Parathyroid adenoma (tissue), 2 donors: ENCODE measurements at regions not wholly inside any gene's neighbourhood (a gene's known extent, or its start where the extent isn't known, plus 50 kb on each side); places are given as distances from the start of the nearest gene placed in this dataset.

Experiments
- H2AFZ ChIP-seq: fragments of 300-600 bp; sonication (generic); one replicate; pipeline ENCODE4 v1.7.0; 2017; ENCODE audit warnings: antibody characterized with exemption, mild to moderate bottlenecking
- H3K27ac ChIP-seq: fragments of 300-600 bp; sonication (generic); one replicate; pipeline ENCODE4 v1.7.0; 2017
- H3K27me3 ChIP-seq: fragments of 300-600 bp; sonication (generic); one replicate; pipeline ENCODE4 v1.7.0; 2017; ENCODE audit warnings: low read length; ENCODE audit not compliant: control insufficient read depth, insufficient read depth
- H3K36me3 ChIP-seq: fragments of 300-600 bp; sonication (generic); one replicate; pipeline ENCODE4 v1.7.0; 2017; ENCODE audit warnings: low read length; ENCODE audit not compliant: control insufficient read depth, insufficient read depth
- H3K4me1 ChIP-seq: fragments of 300-600 bp; sonication (generic); one replicate; pipeline ENCODE4 v1.7.0; 2017; ENCODE audit warnings: control low read depth
- H3K4me2 ChIP-seq: fragments of 300-600 bp; sonication (generic); one replicate; pipeline ENCODE4 v1.7.0; 2017; ENCODE audit warnings: low read length
- H3K4me3 ChIP-seq: fragments of 300-600 bp; sonication (generic); one replicate; pipeline ENCODE4 v1.7.0; 2017; ENCODE audit warnings: low read depth, low read length
- H3K79me2 ChIP-seq: fragments of 300-600 bp; sonication (generic); one replicate; pipeline ENCODE4 v1.7.0; 2017; ENCODE audit warnings: control low read depth
- H3K9ac ChIP-seq: fragments of 300-600 bp; sonication (generic); one replicate; pipeline ENCODE4 v1.7.0; 2017; ENCODE audit warnings: mild to moderate bottlenecking
- H3K9me3 ChIP-seq: fragments of 300-600 bp; sonication (generic); one replicate; pipeline ENCODE4 v1.7.0; 2017; ENCODE audit warnings: low read length; ENCODE audit not compliant: control insufficient read depth
- TF ChIP-seq, protein P1 (sequence below): fragments of 300-600 bp; sonication (generic); IDR thresholded peaks from one replicate; pipeline ENCODE4 v1.7.0; 2017; ENCODE audit warnings: antibody characterized with exemption, mild to moderate bottlenecking
- donor health status: primary hyperparathyroidism.

DNA sequence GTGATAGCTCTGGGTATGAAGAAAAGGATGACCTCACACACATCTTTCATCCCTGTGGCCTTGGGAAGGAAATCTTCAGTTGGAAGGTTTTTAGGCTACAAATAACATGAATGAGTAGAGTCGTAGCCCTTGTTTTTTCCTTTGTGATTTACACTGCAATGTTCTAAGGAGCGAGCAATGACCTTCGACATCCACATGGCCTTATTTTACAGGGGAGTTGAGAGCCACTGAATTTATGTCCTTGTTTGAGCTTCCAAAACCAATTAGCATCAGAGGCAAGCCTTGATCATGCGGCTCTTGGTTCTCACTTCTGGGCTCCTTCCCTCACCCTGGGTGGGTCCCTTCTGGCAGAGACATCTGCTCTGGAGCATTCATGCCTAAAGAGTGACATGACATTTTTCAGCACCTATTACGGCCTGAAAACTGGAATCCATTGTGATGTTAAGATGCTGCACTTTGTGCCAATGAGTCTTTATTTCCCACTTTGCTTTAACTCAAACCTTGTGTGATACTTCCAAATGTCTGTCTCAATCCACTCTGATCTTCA is 70.5 kb upstream of the RUNX1 start:
- H3K9me3 ChIP-seq, result no peaks in the 10 kb centered on the region
- no peaks in the 10 kb centered on the region for H3K79me2 ChIP-seq
- no peak overlapping the region for H3K9ac ChIP-seq
- H3K4me1 ChIP-seq, result no peaks in the 10 kb centered on the region
- no peak overlapping the region for H3K4me2 ChIP-seq
- TF ChIP-seq, protein P1, sequence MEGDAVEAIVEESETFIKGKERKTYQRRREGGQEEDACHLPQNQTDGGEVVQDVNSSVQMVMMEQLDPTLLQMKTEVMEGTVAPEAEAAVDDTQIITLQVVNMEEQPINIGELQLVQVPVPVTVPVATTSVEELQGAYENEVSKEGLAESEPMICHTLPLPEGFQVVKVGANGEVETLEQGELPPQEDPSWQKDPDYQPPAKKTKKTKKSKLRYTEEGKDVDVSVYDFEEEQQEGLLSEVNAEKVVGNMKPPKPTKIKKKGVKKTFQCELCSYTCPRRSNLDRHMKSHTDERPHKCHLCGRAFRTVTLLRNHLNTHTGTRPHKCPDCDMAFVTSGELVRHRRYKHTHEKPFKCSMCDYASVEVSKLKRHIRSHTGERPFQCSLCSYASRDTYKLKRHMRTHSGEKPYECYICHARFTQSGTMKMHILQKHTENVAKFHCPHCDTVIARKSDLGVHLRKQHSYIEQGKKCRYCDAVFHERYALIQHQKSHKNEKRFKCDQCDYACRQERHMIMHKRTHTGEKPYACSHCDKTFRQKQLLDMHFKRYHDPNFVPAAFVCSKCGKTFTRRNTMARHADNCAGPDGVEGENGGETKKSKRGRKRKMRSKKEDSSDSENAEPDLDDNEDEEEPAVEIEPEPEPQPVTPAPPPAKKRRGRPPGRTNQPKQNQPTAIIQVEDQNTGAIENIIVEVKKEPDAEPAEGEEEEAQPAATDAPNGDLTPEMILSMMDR, result no peak
- H3K36me3 ChIP-seq, result no peaks in the 10 kb centered on the region
- H3K27me3 ChIP-seq, result no peaks in the 10 kb centered on the region
- H3K4me3 ChIP-seq, result no peak overlapping the region
- H2AFZ ChIP-seq, result no peak overlapping the region
- no peak overlapping the region for H3K27ac ChIP-seq

DNA sequence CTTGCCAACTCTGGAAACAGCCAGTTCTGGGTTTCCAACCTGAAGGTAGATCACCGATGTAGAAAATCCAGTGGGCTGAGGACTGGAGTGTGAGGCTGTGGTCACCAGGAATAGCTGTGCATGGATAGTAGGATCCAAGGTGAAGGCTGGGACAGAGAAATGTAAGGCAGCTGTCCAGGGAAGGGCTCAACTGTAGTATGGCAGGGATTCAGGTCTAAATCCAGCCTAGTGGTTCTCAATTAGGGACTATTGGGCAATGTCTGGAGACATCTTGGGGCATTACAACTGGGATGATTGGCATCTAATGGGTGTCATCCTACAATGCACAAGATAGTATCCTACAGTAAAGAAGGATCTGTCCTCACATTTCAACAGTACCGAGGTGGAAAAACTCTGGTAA is 67.7 kb upstream of the RUNX1 start:
- Histone ChIP-seq H3K9ac (no peak overlapping the region), H3K4me3 (no peak overlapping the region)
- TF ChIP-seq, protein P1, result no peak

DNA sequence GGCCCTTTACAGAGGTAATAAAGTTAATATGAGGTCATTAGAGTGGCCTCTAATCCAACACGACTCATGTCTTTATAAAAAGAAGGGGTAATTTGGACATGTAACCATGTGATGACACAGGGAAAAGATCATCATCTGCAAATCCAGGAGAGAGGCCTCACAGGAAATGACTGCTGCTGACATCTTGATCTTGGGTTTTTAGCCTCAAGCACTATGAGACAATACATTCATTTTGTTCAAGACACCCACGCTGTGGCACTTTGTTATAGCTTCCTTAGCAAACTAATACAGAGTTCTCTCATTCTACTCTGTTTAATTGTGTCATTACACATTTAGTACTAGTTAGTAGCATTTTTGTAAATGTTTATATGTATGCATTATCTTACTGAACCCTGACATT is 64.0 kb upstream of the RUNX1 start:
- no peaks in the 10 kb centered on the region for H3K36me3 ChIP-seq
- no peak overlapping the region for H3K4me2 ChIP-seq
- H3K4me3 ChIP-seq, result no peak overlapping the region
- no peak overlapping the region for H2AFZ ChIP-seq
- no peaks in the 10 kb centered on the region for H3K4me1 ChIP-seq
- H3K27ac ChIP-seq, result no peak overlapping the region
- H3K27me3 ChIP-seq, result no peaks in the 10 kb centered on the region
- TF ChIP-seq, protein P1, result no peak
- no peak overlapping the region for H3K9ac ChIP-seq
- H3K9me3 ChIP-seq, result no peaks in the 10 kb centered on the region
- no peaks in the 10 kb centered on the region for H3K79me2 ChIP-seq

More for the DNA sequence above, 67.7 kb upstream of the RUNX1 start:
- no peaks in the 10 kb centered on the region for H3K9me3 ChIP-seq
- H3K79me2 ChIP-seq, result no peaks in the 10 kb centered on the region
- H2AFZ ChIP-seq, result no peak overlapping the region
- no peak overlapping the region for H3K27ac ChIP-seq
- H3K4me1 ChIP-seq, result no peaks in the 10 kb centered on the region
- H3K36me3 ChIP-seq, result no peaks in the 10 kb centered on the region
- H3K27me3 ChIP-seq, result no peaks in the 10 kb centered on the region
- H3K4me2 ChIP-seq, result no peak overlapping the region

DNA sequence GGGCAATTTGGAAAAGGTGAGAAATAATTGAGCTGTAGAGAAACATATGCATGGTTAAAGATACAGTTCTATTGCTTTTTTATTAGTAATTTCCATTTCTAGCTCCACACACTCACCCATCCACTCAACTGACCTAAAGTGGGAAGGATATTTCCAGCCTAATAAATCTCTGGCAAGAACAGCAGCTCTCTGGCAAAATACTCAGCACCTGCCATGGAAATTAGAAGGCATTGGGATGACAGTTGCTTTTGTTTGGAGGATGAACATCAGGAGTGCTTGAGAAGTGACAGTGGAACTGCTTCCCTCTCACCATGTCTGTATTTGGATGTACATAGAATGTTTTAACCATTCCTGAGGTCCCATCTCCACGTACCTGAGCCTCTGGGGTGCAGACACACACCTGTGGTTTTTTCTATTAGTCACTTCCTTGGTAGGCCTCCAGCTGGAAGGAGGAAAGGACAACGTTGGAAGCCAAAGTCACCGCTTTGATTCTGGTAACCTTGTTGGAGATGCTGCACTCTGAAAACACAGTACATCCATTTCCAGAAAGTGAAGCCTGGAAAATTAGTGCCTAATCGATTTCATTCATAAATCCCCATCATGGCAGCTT is 62.3 kb upstream of the RUNX1 start:
- no peaks in the 10 kb centered on the region for H3K9me3 ChIP-seq

More for the DNA sequence above, 62.3 kb upstream of the RUNX1 start:
- H3K79me2 ChIP-seq, result no peaks in the 10 kb centered on the region
- TF ChIP-seq, protein P1, result no peak
- H3K4me3 ChIP-seq, result no peak overlapping the region
- no peak overlapping the region for H3K4me2 ChIP-seq
- no peak overlapping the region for H2AFZ ChIP-seq
- no peak overlapping the region for H3K9ac ChIP-seq
- H3K27me3 ChIP-seq, result no peaks in the 10 kb centered on the region
- H3K27ac ChIP-seq, result no peak overlapping the region
- H3K4me1 ChIP-seq, result no peaks in the 10 kb centered on the region
- H3K36me3 ChIP-seq, result no peaks in the 10 kb centered on the region
